EL (cell line): ENCODE measurements at regions not wholly inside any gene's neighbourhood (a gene's known extent, or its start where the extent isn't known, plus 50 kb on each side); places are given as distances from the start of the nearest gene placed in this dataset.

Experiments
- DNase-seq: peaks from one replicate; pipeline ENCODE4 v3.0.0-alpha.2; 2016

GRCh38 chr14:84180336-84180735 lies 1349.6 kb upstream of the FLRT2 start:
- DNase-seq = no peak

- DNase-seq = no peak
Observed at GRCh38 chr14:84181072-84181471, 1348.9 kb upstream of the FLRT2 start.

- DNase-seq = no peak
Observed at GRCh38 chr14:84195514-84195913, 1334.4 kb upstream of the FLRT2 start.

- no peak for DNase-seq
Observed at GRCh38 chr14:84197704-84198103, 1332.2 kb upstream of the FLRT2 start.

- DNase-seq = no peak
Observed at GRCh38 chr14:84202486-84202885, 1327.5 kb upstream of the FLRT2 start.

GRCh38 chr14:84203896-84204295 lies 1326.0 kb upstream of the FLRT2 start:
- DNase-seq = no peak

- DNase-seq = no peak
Observed at GRCh38 chr14:84208451-84208850, 1321.5 kb upstream of the FLRT2 start.

GRCh38 chr14:84209031-84209430 lies 1320.9 kb upstream of the FLRT2 start:
- no peak for DNase-seq

- no peak for DNase-seq
Observed at GRCh38 chr14:84217066-84217465, 1312.9 kb upstream of the FLRT2 start.

- no peak for DNase-seq
Observed at GRCh38 chr14:84225268-84225667, 1304.7 kb upstream of the FLRT2 start.

- DNase-seq = no peak
Observed at GRCh38 chr14:84228702-84229101, 1301.2 kb upstream of the FLRT2 start.

GRCh38 chr14:84234281-84234680 lies 1295.7 kb upstream of the FLRT2 start:
- no peak for DNase-seq

GRCh38 chr14:84236290-84236689 lies 1293.7 kb upstream of the FLRT2 start:
- DNase-seq = no peak

GRCh38 chr14:84237881-84238280 lies 1292.1 kb upstream of the FLRT2 start:
- DNase-seq = no peak

GRCh38 chr14:84247693-84248092 lies 1282.3 kb upstream of the FLRT2 start:
- no peak for DNase-seq

- no peak for DNase-seq
Observed at GRCh38 chr14:84250893-84251292, 1279.1 kb upstream of the FLRT2 start.

- no peak for DNase-seq
Observed at GRCh38 chr14:84251411-84252115, 1278.4 kb upstream of the FLRT2 start.

GRCh38 chr14:84252706-84253105 lies 1277.2 kb upstream of the FLRT2 start:
- no peak for DNase-seq

GRCh38 chr14:84253326-84253725 lies 1276.6 kb upstream of the FLRT2 start:
- DNase-seq = no peak

- no peak for DNase-seq
Observed at GRCh38 chr14:84254290-84254689, 1275.7 kb upstream of the FLRT2 start.

GRCh38 chr14:84262932-84263331 lies 1267.0 kb upstream of the FLRT2 start:
- no peak for DNase-seq

GRCh38 chr14:84272290-84272721 lies 1257.6 kb upstream of the FLRT2 start:
- no peak for DNase-seq

GRCh38 chr14:84273181-84273580 lies 1256.8 kb upstream of the FLRT2 start:
- no peak for DNase-seq

GRCh38 chr14:84282618-84283017 lies 1247.3 kb upstream of the FLRT2 start:
- DNase-seq = no peak

GRCh38 chr14:84288781-84289180 lies 1241.2 kb upstream of the FLRT2 start:
- DNase-seq = no peak
